ENCODE measurements at regions not wholly inside any gene's neighbourhood (a gene's known extent, or its start where the extent isn't known, plus 50 kb on each side); places are given as distances from the start of the nearest gene placed in this dataset.
"Not testable (repeated sequence)": the region's sequence is repeated elsewhere in the genome, so short reads cannot be mapped to it uniquely, and the experiment has no call there.

DNA sequence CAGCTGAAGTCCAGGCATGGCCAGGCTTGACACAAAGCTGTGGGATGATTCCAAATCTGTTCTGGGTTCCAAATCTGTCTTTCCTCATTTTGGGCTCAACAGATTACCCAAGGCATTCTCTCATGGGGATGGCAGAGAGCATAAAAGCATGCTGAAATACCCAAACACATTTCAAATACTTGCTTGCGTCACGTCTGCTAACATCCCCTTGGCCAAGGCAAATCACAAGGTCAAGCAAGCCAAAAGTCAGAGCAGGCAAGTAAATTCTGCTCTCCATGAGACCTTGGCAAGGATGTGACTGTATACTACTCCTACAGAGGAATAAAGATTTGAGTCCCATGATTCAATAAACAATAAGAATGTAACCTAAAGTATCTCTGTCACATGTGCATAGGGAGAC is 306.7 kb downstream of the EPB41L4A start:
- no peak for DNase-seq

DNA sequence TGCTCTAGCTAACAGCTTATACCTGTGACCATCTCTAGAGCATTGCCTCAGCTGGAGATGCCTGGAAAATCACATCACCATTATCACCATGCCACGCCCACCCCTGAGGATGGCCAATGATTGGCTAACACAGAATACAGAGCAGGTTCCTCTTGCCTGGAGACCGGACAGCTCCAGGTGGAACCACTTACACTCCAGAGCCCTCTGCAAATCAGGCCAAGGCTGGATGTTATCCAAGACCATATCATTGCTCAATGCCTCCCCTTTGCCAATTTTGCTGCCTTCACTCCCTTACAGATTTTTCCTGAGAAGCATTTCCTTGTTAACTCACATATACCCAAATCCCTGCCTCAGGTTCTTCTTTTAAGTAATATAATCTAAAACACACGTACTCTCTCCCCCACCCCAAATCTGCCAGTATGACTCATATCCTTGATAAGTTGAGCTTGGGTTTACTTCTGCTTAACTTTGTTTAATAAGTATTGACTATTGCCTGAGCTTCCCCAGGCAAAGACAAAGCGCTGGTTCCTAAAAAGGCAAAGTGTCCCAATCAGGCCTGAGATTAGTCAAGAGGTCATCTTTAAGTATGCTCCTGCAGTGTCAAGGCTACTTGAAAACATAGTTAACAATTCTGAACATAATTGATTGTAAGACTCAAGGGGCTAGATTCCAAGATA is 309.6 kb downstream of the EPB41L4A start:
- DNase-seq: no peak

DNA sequence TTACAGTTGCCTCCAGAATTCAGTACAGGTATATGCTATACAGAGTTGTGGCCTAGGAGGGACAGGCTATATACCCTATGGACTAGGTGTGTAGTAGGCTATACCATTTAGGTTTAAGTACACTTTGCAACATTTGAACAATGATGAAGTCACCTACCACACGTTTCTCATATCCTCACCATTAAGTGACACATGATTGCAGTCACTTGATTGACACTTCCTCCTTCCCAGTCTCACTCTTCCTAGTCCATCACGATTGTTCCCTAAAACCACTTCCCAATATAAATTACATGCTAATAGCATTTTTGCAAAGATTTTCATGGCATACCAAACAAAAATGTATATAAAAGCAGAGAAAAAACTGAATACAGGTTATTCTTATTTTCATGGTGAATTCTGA is 312.2 kb downstream of the EPB41L4A start:
- DNase-seq: no peak

DNA sequence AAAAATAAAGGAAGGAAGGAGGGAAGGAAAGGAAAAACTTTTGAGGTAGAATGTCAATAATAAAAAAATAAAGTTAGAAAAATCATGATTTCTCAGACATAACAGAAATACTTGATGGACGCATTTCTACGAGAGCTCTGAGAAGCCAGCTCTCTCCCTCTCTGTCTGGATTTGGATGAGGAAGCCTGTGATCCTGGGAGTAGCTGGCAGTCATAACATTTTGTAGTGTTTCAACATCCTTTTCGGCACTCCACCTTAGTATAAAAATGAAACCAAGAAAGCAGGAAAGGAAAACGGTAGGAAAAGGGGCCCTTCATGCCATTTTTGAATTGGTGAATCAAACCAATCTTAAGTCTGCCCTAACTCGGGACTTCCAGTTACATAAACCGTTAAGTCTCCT is 321.3 kb downstream of the EPB41L4A start:
- DNase-seq: no peak

DNA sequence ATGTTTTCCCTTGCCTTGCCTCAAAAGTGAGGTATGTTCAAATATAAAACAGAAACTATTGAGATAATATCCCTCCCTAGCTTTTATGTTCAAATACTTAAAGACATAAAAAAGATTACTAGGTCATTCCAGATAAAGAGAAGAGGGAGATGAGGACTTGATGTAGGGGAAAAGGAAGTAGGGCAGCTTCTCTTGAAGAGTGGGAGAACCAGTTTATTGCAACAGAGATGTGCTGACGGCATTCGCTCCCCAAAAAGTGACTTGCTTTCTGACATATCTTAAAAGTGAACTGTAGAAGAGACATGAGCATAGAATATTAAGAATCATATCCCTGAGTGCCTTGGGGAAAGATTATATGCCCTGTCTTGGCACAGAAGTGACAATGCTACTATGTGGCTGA is 330.2 kb upstream of the NREP start:
- no peak for DNase-seq

DNA sequence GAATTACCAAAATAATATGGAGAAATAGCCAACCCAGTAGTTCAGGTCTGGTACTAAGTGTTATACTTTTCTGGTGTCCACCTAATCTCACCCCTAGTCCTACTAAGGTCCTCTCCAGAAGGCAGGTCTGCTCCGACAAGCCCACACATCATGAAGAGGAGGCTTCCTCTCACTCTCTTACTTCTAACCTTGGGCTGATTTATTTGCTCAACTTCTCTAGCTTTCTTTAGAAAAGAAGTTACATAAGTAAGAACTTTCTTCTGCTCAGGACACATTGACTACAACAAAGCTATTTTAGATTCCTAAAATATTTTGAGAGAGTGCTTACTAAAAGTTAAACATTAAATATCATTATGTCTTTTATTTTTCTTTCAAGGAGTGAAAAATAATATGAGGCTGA is 329.7 kb upstream of the NREP start:
- no peak for DNase-seq

DNA sequence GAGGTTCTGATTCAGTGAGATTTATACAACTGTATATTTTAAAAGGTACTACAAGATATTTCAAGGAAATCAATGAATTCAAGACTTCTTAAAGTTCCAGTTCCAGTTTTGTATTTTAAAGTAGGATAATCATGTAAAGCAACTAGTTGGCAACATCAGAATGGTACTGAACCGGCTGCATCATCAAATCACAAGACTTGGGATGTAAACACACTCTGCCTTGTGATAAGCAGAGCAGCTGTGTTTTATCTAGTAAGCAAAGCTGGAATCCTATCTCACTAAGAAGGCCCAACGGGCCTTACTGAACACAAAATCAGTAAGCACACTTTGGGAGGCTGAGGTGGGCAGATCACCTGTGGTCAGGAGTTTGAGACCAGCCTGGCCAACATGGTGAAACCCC is 327.2 kb upstream of the NREP start:
- no peak for DNase-seq

DNA sequence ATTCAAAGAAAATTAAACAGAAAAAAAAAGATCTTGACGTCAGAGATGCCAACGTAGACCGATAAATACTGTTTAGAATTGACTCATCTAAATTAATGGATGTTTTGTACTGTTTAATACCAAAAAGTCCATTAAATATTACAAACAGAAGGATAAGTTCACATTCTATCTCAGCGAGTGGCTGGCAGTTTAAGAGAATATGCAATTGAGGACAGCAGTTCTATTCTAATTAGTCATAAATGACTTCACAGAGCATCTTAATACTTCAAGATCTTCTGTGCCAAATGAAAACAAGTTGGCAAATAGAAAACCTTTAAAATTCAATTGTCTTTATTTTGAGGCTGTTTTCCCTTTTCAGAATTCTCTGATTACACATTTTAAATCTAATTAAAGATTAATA is 326.6 kb upstream of the NREP start:
- DNase-seq: no peak

DNA sequence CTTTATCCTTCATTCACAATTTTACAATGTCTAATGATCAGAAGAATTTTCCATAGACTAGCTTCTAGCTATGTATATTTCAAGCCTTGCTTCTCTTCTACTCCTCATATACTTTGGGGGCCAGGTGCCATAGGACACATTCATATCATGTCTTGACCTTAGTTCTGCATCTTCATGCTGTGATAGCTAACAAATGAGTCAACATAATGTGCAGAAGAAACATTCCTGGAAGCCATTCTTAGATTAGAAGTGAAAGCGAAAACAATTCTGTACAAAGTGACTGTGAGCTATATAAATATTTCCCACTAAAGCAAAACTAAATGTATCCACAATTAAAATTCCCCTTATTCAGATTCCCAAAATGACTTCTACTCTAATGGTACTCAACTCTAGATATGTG is 320.2 kb upstream of the NREP start:
- no peak for DNase-seq

DNA sequence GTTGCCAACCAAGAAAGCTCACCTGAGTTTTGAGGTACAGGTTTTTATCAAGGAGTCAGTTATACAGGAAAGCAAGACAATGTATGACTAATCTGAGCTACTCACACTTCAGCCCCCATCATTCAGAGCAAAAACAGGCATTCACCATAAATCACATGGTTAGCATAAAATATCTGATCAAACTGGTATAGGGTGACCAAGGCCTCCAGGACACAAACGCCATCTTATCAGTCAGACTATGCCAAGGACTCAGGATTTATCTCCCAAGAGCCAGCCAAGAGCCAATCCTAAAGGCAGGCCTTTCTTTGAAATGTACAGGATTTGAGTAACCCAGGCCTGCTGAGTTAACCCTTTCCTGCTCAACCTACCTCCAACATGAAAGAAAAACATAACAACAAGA is 313.0 kb upstream of the NREP start:
- DNase-seq: no peak

DNA sequence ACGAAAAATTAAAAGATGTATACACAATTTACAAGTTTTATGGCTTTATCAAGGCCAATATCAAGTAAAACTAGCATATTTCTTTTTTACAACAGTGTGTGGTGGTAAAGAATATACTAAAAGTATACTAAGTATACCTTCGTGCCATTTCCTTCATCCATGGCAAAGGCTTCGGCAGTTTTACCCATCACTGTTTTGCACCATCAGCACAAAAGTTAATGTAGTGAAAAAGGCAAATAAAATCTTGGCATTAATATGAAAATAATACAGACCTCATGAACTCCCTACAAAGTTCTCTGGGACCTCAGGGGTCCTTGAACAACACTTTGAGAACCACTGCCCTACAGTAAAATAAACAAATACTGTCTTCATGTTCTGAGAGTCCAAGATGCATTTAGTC is 312.3 kb upstream of the NREP start:
- DNase-seq: no peak

DNA sequence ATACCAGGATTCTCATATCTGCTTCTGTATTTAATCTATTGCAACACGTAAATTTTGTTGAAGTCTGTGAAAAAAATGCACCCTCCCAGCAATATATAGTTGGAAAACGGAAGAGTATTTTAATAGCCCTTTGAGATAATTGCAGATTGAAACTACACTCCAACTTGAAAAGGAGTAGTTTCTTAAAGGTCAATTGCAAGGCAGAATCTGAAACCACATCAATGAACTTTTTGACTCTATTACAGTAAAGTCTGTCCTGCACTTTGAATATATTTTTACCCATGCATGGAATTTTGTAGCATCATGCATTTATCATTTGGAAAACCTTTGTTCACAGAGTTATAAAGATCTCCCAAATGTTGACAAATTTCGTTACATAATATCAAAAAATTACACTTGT is 311.6 kb upstream of the NREP start:
- no peak for DNase-seq

DNA sequence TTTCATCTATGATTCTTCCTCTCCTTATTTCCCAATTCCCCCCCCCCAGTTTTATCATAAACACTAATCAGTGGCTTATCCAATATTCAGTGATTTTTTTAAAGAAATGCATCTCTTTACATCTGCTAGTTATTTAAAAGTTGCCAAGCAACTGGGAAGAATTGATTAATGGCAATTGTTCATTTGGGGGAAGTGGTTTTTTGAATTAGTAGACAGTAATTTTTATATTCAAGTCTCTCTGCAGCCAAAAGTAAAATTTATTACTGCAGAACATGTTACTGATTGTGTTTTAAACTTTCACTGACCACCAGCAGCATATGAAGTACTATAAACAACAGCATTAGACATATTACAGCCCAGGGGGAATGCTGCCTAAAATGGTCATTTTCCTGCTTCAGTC is 308.8 kb upstream of the NREP start:
- no peak for DNase-seq

DNA sequence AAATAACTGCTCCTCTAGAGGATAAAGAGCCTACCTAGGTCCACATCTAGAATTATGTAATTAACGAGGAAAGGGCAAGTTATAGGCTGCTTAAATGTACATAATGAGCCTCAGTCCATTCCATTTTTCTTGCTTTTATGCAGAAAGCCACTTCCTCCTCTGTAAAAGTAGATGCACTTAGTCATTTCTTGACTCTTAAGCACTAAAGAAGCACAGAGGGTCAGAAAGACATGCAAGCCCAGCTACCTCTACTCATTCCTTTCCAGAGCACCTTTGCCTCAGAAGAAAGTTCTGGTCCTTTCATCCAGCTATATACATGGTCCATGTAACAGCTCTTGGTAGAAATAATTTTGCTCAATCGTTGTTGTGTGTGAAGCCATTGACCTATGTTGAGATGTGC is 308.0 kb upstream of the NREP start:
- no peak for DNase-seq

DNA sequence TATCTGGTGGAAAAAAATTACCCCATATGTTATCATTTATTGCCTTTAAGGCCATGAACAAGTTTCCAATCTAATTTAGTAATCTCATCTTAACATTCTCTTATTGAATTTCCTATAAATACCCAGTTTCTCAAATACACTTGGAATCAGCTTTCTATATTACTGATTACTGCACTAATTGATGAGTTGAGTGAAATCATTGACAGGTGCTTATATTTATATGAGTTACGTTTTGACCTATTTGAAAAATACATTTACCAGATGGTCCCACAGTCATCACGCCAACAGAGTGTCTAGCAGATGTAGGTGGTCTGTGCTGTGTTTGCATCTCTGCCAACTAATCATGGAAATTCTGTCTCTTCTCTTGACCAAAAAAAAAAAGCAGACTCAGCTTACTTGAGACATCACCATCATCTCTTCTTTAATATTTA is 307.3 kb upstream of the NREP start:
- no peak for DNase-seq

DNA sequence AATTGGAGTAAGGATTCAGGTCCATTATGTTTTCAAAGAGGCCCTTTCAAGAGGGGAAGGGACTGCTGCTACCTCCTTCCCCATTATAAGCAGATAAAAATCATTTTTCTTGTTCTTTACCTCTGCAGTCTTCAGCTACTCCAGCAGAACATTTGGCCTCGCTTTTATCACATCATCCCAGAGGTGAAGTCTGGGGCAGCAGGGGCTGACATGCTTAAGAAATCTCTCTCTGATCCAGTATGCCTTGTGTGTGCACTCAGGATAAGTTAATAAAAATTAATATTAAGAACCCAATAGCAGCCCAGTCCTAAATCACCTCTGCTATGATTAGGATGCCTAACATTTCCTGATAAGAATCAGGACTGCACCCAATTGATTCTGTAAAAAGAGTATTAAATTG is 306.9 kb upstream of the NREP start:
- no peak for DNase-seq

DNA sequence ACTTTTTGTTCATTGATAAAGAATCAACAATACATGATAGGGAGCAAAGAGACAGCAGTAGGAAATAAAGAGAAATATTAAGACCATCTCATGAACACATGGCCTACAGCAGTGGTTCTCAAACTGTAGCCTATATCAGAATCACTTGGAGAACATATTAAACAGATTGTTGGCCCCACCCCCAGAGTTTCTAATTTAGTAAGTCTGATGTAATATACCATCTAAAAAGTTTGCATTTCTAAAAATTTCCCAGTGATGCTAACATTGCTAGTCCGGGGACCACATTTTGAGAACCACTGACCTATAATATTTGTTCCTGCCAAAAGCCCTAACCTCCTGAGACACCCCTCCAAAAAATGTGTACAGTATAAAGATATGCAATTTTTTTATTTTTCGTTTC is 306.2 kb upstream of the NREP start:
- DNase-seq: no peak

DNA sequence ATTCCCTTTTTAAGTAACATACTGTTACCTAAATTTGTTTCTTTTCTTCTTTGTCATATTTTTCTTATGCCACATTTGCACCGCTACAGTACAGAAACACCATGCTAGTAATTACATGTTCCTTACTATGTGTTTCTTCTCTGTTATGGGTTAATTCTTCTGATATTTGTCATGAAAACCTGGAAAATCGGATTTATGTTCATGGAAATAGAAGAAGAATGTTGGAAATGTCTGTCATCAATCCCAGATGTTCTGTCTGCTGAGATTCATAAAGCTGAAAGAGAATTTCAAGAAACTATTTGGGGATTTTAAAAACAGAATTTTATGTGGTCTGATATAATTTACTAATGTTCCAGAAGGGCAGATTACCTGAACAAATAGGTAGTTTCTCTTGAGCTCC is 305.2 kb upstream of the NREP start:
- no peak for DNase-seq

DNA sequence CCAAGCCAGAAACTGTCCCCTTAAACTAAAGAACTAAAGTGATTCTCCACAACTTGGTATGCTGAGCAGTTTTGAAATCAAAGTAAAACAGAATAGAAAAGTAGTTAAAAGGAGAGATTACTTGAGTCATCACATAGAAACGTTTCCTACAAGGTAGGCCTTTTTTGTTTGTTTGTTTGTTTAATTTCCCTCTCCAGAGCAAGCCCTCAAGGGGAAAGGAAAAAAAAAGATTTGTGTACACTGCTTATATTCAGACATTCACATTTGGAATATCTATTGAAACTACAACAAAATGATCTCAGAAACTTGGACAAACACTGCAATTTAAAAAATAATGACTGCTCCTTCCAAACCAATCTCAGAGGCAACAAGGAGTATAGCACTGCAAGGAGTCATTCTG is 304.7 kb upstream of the NREP start:
- DNase-seq: no peak

DNA sequence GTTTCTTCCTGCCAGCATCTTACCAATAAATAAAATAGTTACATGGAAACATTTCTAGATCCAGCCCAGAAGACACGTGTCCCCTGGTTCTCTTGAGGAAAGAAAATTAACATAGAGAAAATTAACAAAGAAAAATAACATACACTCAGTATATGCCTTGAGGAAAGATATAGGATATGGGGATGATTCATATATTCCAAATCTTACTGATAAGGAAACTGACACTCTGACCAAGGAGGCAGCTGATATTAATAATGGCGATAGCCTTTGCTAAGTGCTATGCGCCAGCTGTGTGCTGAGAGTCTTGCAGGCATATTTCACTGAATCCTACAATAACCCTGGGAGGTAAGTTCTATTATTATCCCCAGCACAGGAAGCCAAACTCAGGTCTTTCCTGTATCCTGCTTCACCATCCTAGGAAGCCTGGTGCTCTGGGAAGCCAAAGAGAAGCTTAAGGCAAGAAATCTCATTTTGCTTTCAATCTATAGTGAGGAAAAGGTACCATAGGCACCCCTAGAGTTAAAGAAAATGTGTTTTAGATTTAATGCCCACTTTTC is 302.7 kb upstream of the NREP start:
- no peak for DNase-seq

DNA sequence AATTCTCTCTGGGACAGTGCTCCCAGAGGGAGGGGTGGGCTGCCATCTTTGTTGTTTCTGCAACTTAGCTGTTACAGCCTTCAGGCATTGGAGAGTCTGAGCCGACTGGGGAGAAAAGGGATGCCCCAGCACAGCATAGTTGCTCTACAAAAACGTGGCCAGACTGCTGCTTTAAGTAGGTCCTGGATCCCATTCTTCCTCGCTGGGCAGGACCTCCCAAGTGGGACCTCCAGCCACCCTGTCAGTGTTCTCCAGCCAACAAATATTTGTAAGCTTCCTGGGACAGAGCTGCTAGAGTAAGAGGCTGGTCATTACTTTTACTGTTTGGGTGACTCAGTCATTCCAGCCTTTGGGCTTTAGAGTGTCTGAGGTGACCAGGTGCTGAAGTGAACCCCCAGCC is 292.7 kb upstream of the NREP start:
- DNase-seq: no peak

DNA sequence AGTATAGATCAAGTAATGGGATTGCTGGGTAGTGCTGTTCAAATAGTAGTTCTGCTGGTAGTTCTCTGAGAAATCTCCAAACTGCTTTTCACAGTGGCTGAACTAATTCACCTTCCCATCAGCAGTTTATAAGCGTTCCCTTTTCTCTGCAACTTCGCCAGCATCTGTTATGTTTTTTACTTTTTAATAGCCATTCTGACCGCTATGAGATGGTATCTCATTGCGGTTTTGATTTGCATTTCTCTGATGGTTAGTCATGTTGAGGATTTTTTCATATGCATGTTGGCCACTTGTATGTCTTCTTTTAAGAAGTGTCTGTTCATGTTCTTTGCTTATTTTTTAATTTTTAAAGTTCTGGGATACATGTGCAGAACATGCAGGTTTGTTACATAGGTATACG is 279.2 kb upstream of the NREP start:
- no peak for DNase-seq

DNA sequence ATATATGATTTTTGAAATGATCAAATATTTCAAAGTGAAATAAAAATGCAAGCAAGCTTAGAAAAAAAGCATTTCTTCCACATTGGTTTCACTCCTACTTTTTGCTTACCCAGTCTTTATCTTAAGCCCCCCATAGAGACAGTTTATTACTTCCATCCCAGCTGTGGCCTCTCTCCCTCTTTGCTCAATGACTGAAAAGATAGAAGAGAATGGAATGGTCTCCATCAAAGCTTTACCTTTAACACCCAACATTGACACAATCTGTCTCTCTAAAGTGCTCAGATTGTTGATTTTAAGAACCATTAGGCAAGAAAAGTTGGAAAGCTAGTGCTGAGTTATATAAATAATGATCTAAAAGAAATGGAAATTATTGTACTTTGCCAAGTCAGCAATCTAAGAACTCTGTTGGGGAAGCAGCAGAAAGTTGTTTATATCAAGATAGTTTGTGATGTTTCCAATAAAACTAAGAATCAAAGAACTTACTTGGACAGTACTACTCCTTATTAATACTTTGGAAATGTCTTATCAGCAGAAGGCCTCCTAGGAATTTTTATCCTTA is 277.5 kb upstream of the NREP start:
- DNase-seq: no peak

DNA sequence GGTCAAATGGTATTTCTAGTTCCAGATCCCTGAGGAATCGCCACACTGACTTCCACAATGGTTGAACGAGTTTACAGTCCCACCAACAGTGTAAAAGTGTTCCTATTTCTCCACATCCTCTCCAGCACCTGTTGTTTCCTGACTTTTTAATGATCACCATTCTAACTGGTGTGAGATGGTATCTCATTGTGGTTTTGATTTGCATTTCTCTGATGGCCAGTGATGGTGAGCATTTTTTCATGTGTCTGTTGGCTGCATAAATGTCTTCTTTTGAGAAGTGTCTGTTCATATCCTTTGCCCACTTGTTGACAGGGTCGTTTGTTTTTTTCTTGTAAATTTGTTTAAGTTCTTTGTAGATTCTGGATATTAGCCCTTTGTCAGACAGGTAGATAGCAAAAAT is 269.9 kb upstream of the NREP start:
- DNase-seq: not testable (repeated sequence)

DNA sequence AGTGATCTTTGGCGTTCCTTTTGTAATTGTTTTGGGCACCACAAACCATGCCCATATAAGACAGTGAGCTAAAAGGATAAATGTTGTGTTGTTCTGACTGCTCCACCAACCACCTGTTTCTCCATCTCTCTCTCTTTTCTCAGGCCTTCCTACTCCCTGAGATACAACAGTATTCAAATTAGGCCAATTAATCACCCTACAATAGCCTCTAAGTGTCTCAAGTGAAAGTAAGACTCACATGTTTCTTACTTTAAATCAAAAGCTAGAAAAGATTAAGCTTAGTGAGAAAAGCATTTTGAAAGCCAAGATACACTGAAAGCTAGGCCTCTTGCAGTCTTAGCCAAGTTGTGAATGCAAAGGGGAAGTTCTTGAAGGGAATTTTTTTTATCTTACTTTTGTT is 268.8 kb upstream of the NREP start:
- no peak for DNase-seq

Measured in NCI-H2227 treated with DMSO at 0.1 percent for 48 hours (cell line).